Forelimb muscle (tissue), 1 donor: ENCODE measurements at regions not wholly inside any gene's neighbourhood (a gene's known extent, or its start where the extent isn't known, plus 50 kb on each side); places are given as distances from the start of the nearest gene placed in this dataset.

ENCODE experiments used
- DNase-seq: peaks from one replicate; pipeline ENCODE4 v3.0.0-alpha.2; 2013; ENCODE audit warnings: low read depth

GRCh38 chr17:71127416-71127815 is 958.1 kb downstream of the KCNJ2 start:
- DNase-seq: no peak

GRCh38 chr17:71142333-71142732 is 973.0 kb downstream of the KCNJ2 start:
- no peak for DNase-seq

- no peak for DNase-seq
Measured at GRCh38 chr17:71145486-71145885, 975.3 kb upstream of the SOX9 start.

- DNase-seq: no peak
Measured at GRCh38 chr17:71147906-71148305, 972.9 kb upstream of the SOX9 start.

GRCh38 chr17:71149607-71150006 is 971.2 kb upstream of the SOX9 start:
- DNase-seq: no peak

- no peak for DNase-seq
Measured at GRCh38 chr17:71157297-71157696, 963.5 kb upstream of the SOX9 start.

- DNase-seq: no peak
Measured at GRCh38 chr17:71158437-71158836, 962.4 kb upstream of the SOX9 start.

GRCh38 chr17:71163121-71163812 is 957.6 kb upstream of the SOX9 start:
- no peak for DNase-seq

GRCh38 chr17:71163813-71164122 is 957.1 kb upstream of the SOX9 start:
- no peak for DNase-seq

- no peak for DNase-seq
Measured at GRCh38 chr17:71164561-71164960, 956.3 kb upstream of the SOX9 start.

GRCh38 chr17:71166311-71166710 is 954.5 kb upstream of the SOX9 start:
- no peak for DNase-seq

GRCh38 chr17:71168053-71168741 is 952.6 kb upstream of the SOX9 start:
- no peak for DNase-seq

- DNase-seq: no peak
Measured at GRCh38 chr17:71170070-71170469, 950.8 kb upstream of the SOX9 start.

GRCh38 chr17:71171270-71171669 is 949.5 kb upstream of the SOX9 start:
- no peak for DNase-seq

GRCh38 chr17:71173991-71174390 is 946.8 kb upstream of the SOX9 start:
- no peak for DNase-seq

- DNase-seq: no peak
Measured at GRCh38 chr17:71176331-71176730, 944.5 kb upstream of the SOX9 start.

GRCh38 chr17:71176928-71177443 is 943.8 kb upstream of the SOX9 start:
- DNase-seq: no peak

- DNase-seq: no peak
Measured at GRCh38 chr17:71180801-71181385, 939.9 kb upstream of the SOX9 start.

GRCh38 chr17:71183066-71183660 is 937.7 kb upstream of the SOX9 start:
- no peak for DNase-seq

- DNase-seq: no peak
Measured at GRCh38 chr17:71184716-71185115, 936.1 kb upstream of the SOX9 start.

GRCh38 chr17:71187145-71187878 is 933.5 kb upstream of the SOX9 start:
- DNase-seq: no peak
